ENCODE measurements at regions not wholly inside any gene's neighbourhood (a gene's known extent, or its start where the extent isn't known, plus 50 kb on each side); places are given as distances from the start of the nearest gene placed in this dataset.
A peak's percentile ranks its signal among the peaks of the same experiment; 100 is the strongest.
"Not testable (repeated sequence)": the region's sequence is repeated elsewhere in the genome, so short reads cannot be mapped to it uniquely, and the experiment has no call there.

DNA sequence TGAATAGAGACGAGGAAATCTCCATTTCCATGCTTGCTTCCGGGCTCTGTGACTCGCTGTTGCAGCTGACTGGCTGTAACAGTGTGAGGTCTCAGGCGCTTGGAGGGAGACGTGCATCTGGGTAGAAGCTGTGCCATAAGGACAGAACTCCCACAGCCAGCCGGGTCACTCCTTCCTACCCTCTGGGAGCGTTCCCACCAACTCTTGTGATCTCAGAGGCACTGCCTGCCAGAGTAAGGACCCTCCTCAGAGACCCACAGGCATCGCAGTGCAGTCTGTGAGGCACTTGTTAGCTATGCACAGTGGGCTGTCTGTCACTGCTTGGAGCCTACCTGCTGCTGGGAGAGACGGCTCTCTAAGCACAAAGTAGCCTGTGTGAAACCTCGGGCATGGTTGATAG is 203.4 kb upstream of the SEMA6A start:
- Histone ChIP-seq H3K4me1 (no peaks in the 10 kb centered on the region), H3K27ac (no peak overlapping the region), H3K4me3 (no peak overlapping the region), H3K36me3 (no peaks in the 10 kb centered on the region), H3K9me3 (no peaks in the 10 kb centered on the region), H3K27me3 (no peaks in the 10 kb centered on the region)
- TF ChIP-seq POLR2AphosphoS5 (IDR thresholded peaks at IDR 0.05) (no peak), EP300 (IDR thresholded peaks at IDR 0.05) (no peak), POLR2A (IDR thresholded peaks at IDR 0.05) (no peak)
- TF ChIP-seq, protein P1, sequence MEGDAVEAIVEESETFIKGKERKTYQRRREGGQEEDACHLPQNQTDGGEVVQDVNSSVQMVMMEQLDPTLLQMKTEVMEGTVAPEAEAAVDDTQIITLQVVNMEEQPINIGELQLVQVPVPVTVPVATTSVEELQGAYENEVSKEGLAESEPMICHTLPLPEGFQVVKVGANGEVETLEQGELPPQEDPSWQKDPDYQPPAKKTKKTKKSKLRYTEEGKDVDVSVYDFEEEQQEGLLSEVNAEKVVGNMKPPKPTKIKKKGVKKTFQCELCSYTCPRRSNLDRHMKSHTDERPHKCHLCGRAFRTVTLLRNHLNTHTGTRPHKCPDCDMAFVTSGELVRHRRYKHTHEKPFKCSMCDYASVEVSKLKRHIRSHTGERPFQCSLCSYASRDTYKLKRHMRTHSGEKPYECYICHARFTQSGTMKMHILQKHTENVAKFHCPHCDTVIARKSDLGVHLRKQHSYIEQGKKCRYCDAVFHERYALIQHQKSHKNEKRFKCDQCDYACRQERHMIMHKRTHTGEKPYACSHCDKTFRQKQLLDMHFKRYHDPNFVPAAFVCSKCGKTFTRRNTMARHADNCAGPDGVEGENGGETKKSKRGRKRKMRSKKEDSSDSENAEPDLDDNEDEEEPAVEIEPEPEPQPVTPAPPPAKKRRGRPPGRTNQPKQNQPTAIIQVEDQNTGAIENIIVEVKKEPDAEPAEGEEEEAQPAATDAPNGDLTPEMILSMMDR (IDR thresholded peaks at IDR 0.05), result no peak
- no peak for ATAC-seq
- 80 to 88% methylated on average over 3 to 5 of the region's 10 CpGs for WGBS, 2 donors (ENCODE audit: low coverage in 1 of 2)

DNA sequence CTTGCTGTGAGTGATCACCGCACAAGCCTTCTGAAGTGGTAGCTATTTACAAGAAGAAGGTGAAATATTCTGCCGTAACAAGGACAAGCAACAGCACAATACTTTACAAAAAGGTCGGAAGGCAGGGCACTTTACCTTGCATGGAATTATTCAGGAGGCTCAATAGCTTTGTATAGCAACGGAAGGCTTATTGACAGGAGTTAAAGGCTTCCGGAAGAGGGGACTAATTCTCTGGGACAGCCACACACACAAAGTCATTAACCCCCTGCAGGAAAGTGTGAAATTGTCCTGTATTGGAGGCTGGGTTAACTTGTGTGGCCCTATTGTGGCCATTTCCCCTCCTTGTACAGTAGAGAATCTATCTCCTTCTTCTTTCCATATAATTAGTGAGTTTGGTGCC is 199.3 kb upstream of the SEMA6A start:
- H3K27me3 ChIP-seq, result no peaks in the 10 kb centered on the region
- no peaks in the 10 kb centered on the region for H3K9me3 ChIP-seq
- TF ChIP-seq POLR2AphosphoS5 (IDR thresholded peaks at IDR 0.05) (no peak), POLR2A (IDR thresholded peaks at IDR 0.05) (no peak), EP300 (IDR thresholded peaks at IDR 0.05) (no peak)
- TF ChIP-seq, protein P1 (IDR thresholded peaks at IDR 0.05), result no peak
- no peak for ATAC-seq
- H3K4me1 ChIP-seq, result no peaks in the 10 kb centered on the region
- no peak overlapping the region for H3K27ac ChIP-seq
- 92 to 96% methylated on average over 5 of the region's 5 CpGs for WGBS, 2 donors (ENCODE audit: low coverage in 1 of 2)
- H3K4me3 ChIP-seq, result no peak overlapping the region
- no peaks in the 10 kb centered on the region for H3K36me3 ChIP-seq

GRCh38 chr5:116772806-116773205 is 198.2 kb upstream of the SEMA6A start:
- no peaks in the 10 kb centered on the region for H3K27me3 ChIP-seq
- no peaks in the 10 kb centered on the region for H3K4me1 ChIP-seq
- 33 to 36% methylated on average over 2 to 3 of the region's 3 CpGs for WGBS, 2 donors (ENCODE audit: low coverage in 1 of 2)
- H3K27ac ChIP-seq, result no peak overlapping the region
- ATAC-seq, result no peak
- no peaks in the 10 kb centered on the region for H3K9me3 ChIP-seq
- no peak for TF ChIP-seq POLR2AphosphoS5 (IDR thresholded peaks at IDR 0.05)
- TF ChIP-seq, protein P1 (IDR thresholded peaks at IDR 0.05), result no peak
- no peak for TF ChIP-seq EP300 (IDR thresholded peaks at IDR 0.05)
- no peak overlapping the region for H3K4me3 ChIP-seq
- no peaks in the 10 kb centered on the region for H3K36me3 ChIP-seq

- no peaks in the 10 kb centered on the region for H3K4me1 ChIP-seq
- H3K27me3 ChIP-seq, result no peaks in the 10 kb centered on the region
- H3K27ac ChIP-seq, result no peak overlapping the region
- no peak overlapping the region for H3K4me3 ChIP-seq
- no peaks in the 10 kb centered on the region for H3K36me3 ChIP-seq
- WGBS, 2 donors (ENCODE audit: low coverage in 1 of 2), result 40 to 44% methylated on average over 1 of the region's 1 CpG
- no peak for ATAC-seq
- TF ChIP-seq POLR2AphosphoS5 (IDR thresholded peaks at IDR 0.05) (no peak), EP300 (IDR thresholded peaks at IDR 0.05) (no peak)
- no peaks in the 10 kb centered on the region for H3K9me3 ChIP-seq
These were observed 197.5 kb upstream of the SEMA6A start for GRCh38 chr5:116772152-116772501.

- Histone ChIP-seq H3K4me1 (no peaks in the 10 kb centered on the region), H3K9me3 (no peaks in the 10 kb centered on the region), H3K4me3 (no peak overlapping the region), H3K27ac (no peak overlapping the region), H3K27me3 (no peaks in the 10 kb centered on the region), H3K36me3 (no peaks in the 10 kb centered on the region)
- 57 to 84% methylated on average over 6 to 8 of the region's 9 CpGs for WGBS, 2 donors (ENCODE audit: low coverage in 1 of 2)
- TF ChIP-seq POLR2A (IDR thresholded peaks at IDR 0.05) (no peak), POLR2AphosphoS5 (IDR thresholded peaks at IDR 0.05) (no peak), EP300 (IDR thresholded peaks at IDR 0.05) (no peak)
- TF ChIP-seq, protein P1 (IDR thresholded peaks at IDR 0.05), result no peak
- peak; percentile 67 for ATAC-seq
These were observed 197.0 kb upstream of the SEMA6A start for GRCh38 chr5:116771466-116772151.

DNA sequence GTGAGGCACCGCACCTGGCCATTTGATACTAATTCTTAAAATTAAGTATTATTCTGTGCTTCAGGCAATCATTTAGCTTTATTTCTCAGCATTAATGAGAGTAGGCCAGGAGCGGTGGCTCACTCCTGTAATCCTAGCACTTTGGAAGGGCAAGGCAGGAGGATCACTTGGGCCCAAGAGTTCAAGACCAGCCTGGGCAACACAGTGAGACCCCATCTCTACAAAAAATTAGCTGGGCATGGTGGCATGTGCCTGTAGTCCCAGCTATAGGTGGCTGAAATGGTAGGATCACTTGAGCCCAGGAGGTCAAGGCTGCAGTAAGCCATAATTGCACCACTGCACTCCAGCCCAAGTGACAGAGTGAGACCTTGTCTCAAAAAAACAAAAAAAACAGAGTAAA is 195.3 kb upstream of the SEMA6A start:
- ATAC-seq, H3K27me3 ChIP-seq, H3K4me1 ChIP-seq, H3K27ac ChIP-seq, H3K4me3 ChIP-seq, H3K9me3 ChIP-seq, H3K36me3 ChIP-seq: not testable (repeated sequence)
- no CpG with 5 or more reads among the region's 2 CpGs for WGBS, 2 donors (ENCODE audit: low coverage in 1 of 2)
